Uterus (tissue), 2 donors: ENCODE measurements at regions not wholly inside any gene's neighbourhood (a gene's known extent, or its start where the extent isn't known, plus 50 kb on each side); places are given as distances from the start of the nearest gene placed in this dataset.

ENCODE experiments used
- CTCF ChIP-seq, 4 experiments: fragments of 200-600 bp in 2 of 4; fragments of 450-650 bp in 2 of 4; sonication (generic) in 2 of 4; IDR thresholded peaks; one replicate each; pipeline ENCODE4 v1.5.1; 2016 to 2019; ENCODE audit warnings: antibody characterized with exemption in 4 of 4, mild to moderate bottlenecking in 2 of 4, moderate library complexity in 1 of 4
- POLR2A ChIP-seq, 2 donors: fragments of 450-650 bp; IDR thresholded peaks; one replicate each; pipeline ENCODE4 v1.6.1; 2016; ENCODE audit warnings: antibody characterized with exemption in 2 of 2, mild to moderate bottlenecking in 1 of 2, moderate library complexity in 1 of 2

DNA sequence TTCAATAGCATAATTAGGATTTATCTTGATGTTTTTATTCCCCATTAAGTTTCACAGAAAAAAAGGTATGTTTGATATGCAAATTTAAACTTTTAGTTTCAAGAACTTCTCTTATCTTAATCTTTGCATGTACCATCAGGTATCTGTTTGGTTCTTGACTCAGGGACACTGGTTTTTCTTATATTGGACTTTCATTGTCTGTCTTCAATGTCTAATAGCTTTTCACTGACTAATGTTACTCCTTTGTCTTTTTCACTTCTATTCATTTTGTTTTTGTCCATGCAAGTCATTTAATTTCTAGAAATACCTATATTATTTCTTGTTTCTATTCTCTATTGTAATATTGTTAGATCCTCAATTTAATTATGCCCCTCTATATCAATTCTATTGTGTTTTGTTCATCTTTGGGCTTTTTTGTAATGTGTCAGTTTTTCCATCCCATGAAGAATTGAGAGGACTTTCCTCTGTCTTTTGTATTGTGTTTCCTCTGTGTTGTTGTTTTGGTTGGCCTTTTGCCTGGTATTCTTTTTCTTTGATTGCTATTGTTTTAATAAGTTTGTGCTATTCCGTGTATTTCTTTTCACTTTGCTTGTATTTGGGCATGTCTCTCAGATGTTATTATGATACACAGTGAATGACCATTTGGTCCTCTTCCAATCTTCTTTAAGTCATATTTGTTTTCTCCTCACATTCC is 58.3 kb upstream of the ANKRD10 start:
- TF ChIP-seq CTCF (IDR thresholded peaks at IDR 0.05) (no peak), POLR2A (IDR thresholded peaks at IDR 0.05) (no peak)
